Keratinocyte (primary cell): ENCODE measurements at regions not wholly inside any gene's neighbourhood (a gene's known extent, or its start where the extent isn't known, plus 50 kb on each side); places are given as distances from the start of the nearest gene placed in this dataset.

Experiments
- CTCF ChIP-seq, 3 experiments: IDR thresholded peaks in 1 of 3; conservative IDR thresholded peaks in 1 of 3; optimal IDR thresholded peaks in 1 of 3; 2 replicates in 2 of 3; 3 replicates in 1 of 3; pipeline versions ENCODE3 to v1.5.1; 2011; ENCODE audit warnings: low read length in 3 of 3, mild to moderate bottlenecking in 3 of 3, moderate library complexity in 2 of 3, control low read depth in 1 of 3, inconsistent platforms in 1 of 3; ENCODE audit not compliant: insufficient read depth in 2 of 3; ENCODE audit errors: extremely low read depth in 1 of 3
- EZH2 ChIP-seq: IDR thresholded peaks from one replicate; pipeline ENCODE4 v1.6.1; 2012; ENCODE audit warnings: inconsistent platforms, mild to moderate bottlenecking, low read length, moderate library complexity

- TF ChIP-seq CTCF (optimal IDR thresholded peaks at IDR 0.05 in 1 of 3, IDR thresholded peaks at IDR 0.05 in 1 of 3, conservative IDR thresholded peaks at IDR 0.05 in 1 of 3; ENCODE audit: extremely low read depth in 1 of 3, insufficient read depth in 2 of 3, low read length in 3 of 3): no peak
- no peak for TF ChIP-seq EZH2
Measured at GRCh38 chr7:80066639-80067038, 68.0 kb upstream of the GNAI1 start.
